ENCODE measurements at regions not wholly inside any gene's neighbourhood (a gene's known extent, or its start where the extent isn't known, plus 50 kb on each side); places are given as distances from the start of the nearest gene placed in this dataset.

- no peak for DNase-seq
- Mint-ChIP-seq H3K27me3 (peaks cover 60% of the 10 kb centered on the region), H3K4me3 (no peak overlapping the region), H3K27ac (no peak overlapping the region), H3K36me3 (ENCODE audit: low read depth) (no peaks in the 10 kb centered on the region), H3K4me1 (no peaks in the 10 kb centered on the region), H3K9me3 (ENCODE audit: low read depth) (peaks cover 16% of the 10 kb centered on the region)
- ChIA-PET CTCF (no interaction called here), POLR2A (no interaction called here)
- intact Hi-C loops (cut with DNase I, micrococcal nuclease): no loop called here
- ATAC-seq: no peak
Observed at GRCh38 chr1:147466543-147466942, 74.8 kb upstream of the BCL9 start.

GRCh38 chr1:147470079-147470478 is 71.2 kb upstream of the BCL9 start:
- POLR2A ChIA-PET: no interaction called here
- DNase-seq (no peak), ATAC-seq (no peak)
- Mint-ChIP-seq H3K4me1 (no peaks in the 10 kb centered on the region), H3K27ac (no peak overlapping the region), H3K4me3 (no peak overlapping the region), H3K9me3 (ENCODE audit: low read depth) (peaks cover 16% of the 10 kb centered on the region), H3K36me3 (ENCODE audit: low read depth) (no peaks in the 10 kb centered on the region), H3K27me3 (peaks cover 47% of the 10 kb centered on the region)
- CTCF ChIA-PET: interaction anchor here (1.0 kb wide), 1 partner anchor 80 kb away, joined by 3 read pairs; no protein-coding TSS in a partner anchor
- intact Hi-C loops (cut with DNase I, micrococcal nuclease): no loop called here

GRCh38 chr1:147472489-147472888 is 68.8 kb upstream of the BCL9 start:
- POLR2A ChIA-PET: no interaction called here
- intact Hi-C loops (cut with DNase I, micrococcal nuclease): no loop called here
- ATAC-seq: no peak

GRCh38 chr1:147472966-147473732 is 68.2 kb upstream of the BCL9 start:
- ChIA-PET CTCF (interaction anchor here (1.0 to 1.7 kb wide), 4 partner anchors 23 to 420 kb away, joined by 3 to 5 read pairs (median 3); no protein-coding TSS in a partner anchor), POLR2A (no interaction called here)
- H3K27me3 Mint-ChIP-seq: peaks cover 22% of the 10 kb centered on the region
- H3K4me1 Mint-ChIP-seq: no peaks in the 10 kb centered on the region
- no peak overlapping the region for H3K4me3 Mint-ChIP-seq
- DNase-seq (no peak), ATAC-seq (no peak)
- H3K36me3 Mint-ChIP-seq (ENCODE audit: low read depth): no peaks in the 10 kb centered on the region
- intact Hi-C loops (cut with DNase I, micrococcal nuclease): no loop called here
- H3K9me3 Mint-ChIP-seq (ENCODE audit: low read depth): no peaks in the 10 kb centered on the region
- no peak overlapping the region for H3K27ac Mint-ChIP-seq

More at GRCh38 chr1:147472489-147472888, 68.8 kb upstream of the BCL9 start:
- Mint-ChIP-seq H3K36me3 (ENCODE audit: low read depth) (no peaks in the 10 kb centered on the region), H3K27me3 (peaks cover 27% of the 10 kb centered on the region), H3K9me3 (ENCODE audit: low read depth) (no peaks in the 10 kb centered on the region), H3K27ac (no peak overlapping the region), H3K4me3 (no peak overlapping the region), H3K4me1 (no peaks in the 10 kb centered on the region)
- DNase-seq: no peak
- CTCF ChIA-PET: interaction anchor here (1.0 to 1.7 kb wide), 3 partner anchors 171 to 421 kb away, joined by 3 to 5 read pairs (median 3); no protein-coding TSS in a partner anchor

GRCh38 chr1:147473733-147474049 is 67.6 kb upstream of the BCL9 start:
- intact Hi-C loops (cut with DNase I, micrococcal nuclease): no loop called here
- Mint-ChIP-seq H3K27me3 (peaks cover 22% of the 10 kb centered on the region), H3K27ac (no peak overlapping the region), H3K4me3 (no peak overlapping the region), H3K4me1 (no peaks in the 10 kb centered on the region), H3K36me3 (ENCODE audit: low read depth) (no peaks in the 10 kb centered on the region), H3K9me3 (ENCODE audit: low read depth) (no peaks in the 10 kb centered on the region)
- CTCF ChIA-PET: interaction anchor here (1.1 to 1.7 kb wide), 2 partner anchors 22 to 169 kb away, joined by 3 to 5 read pairs; no protein-coding TSS in a partner anchor
- POLR2A ChIA-PET: no interaction called here
- DNase-seq (no peak), ATAC-seq (no peak)

- H3K4me3 Mint-ChIP-seq: no peak overlapping the region
- no peak for DNase-seq
- peaks cover 22% of the 10 kb centered on the region for H3K27me3 Mint-ChIP-seq
- H3K9me3 Mint-ChIP-seq (ENCODE audit: low read depth): no peaks in the 10 kb centered on the region
- CTCF ChIA-PET: interaction anchor here (0.6 kb wide), 1 partner anchor 166 kb away, joined by 3 read pairs; no protein-coding TSS in a partner anchor
- intact Hi-C loops (cut with DNase I, micrococcal nuclease): no loop called here
- H3K36me3 Mint-ChIP-seq (ENCODE audit: low read depth): no peaks in the 10 kb centered on the region
- no peak overlapping the region for H3K27ac Mint-ChIP-seq
- ATAC-seq: no peak
- POLR2A ChIA-PET: no interaction called here
- H3K4me1 Mint-ChIP-seq: no peaks in the 10 kb centered on the region
Observed at GRCh38 chr1:147475488-147475887, 65.8 kb upstream of the BCL9 start.

- CTCF ChIA-PET: no interaction called here
- no peak overlapping the region for H3K4me3 Mint-ChIP-seq
- no peaks in the 10 kb centered on the region for H3K36me3 Mint-ChIP-seq (ENCODE audit: low read depth)
Observed at GRCh38 chr1:147478521-147478920, 62.8 kb upstream of the BCL9 start.

GRCh38 chr1:147479864-147480564 is 61.3 kb upstream of the BCL9 start:
- ChIA-PET CTCF (no interaction called here), POLR2A (no interaction called here)
- no peaks in the 10 kb centered on the region for H3K4me1 Mint-ChIP-seq
- no peaks in the 10 kb centered on the region for H3K36me3 Mint-ChIP-seq (ENCODE audit: low read depth)
- intact Hi-C loops (cut with DNase I, micrococcal nuclease): no loop called here
- H3K9me3 Mint-ChIP-seq (ENCODE audit: low read depth): no peaks in the 10 kb centered on the region
- DNase-seq (no peak), ATAC-seq (no peak)
- peaks cover 12% of the 10 kb centered on the region for H3K27me3 Mint-ChIP-seq
- no peak overlapping the region for H3K27ac Mint-ChIP-seq
- H3K4me3 Mint-ChIP-seq: no peak overlapping the region

More at GRCh38 chr1:147478521-147478920, 62.8 kb upstream of the BCL9 start:
- ATAC-seq (no peak), DNase-seq (no peak)
- Mint-ChIP-seq H3K27ac (no peak overlapping the region), H3K4me1 (no peaks in the 10 kb centered on the region), H3K27me3 (peaks cover 12% of the 10 kb centered on the region), H3K9me3 (ENCODE audit: low read depth) (no peaks in the 10 kb centered on the region)
- intact Hi-C loops (cut with DNase I, micrococcal nuclease): no loop called here
- POLR2A ChIA-PET: no interaction called here

GRCh38 chr1:147480565-147480935 is 60.8 kb upstream of the BCL9 start:
- H3K9me3 Mint-ChIP-seq (ENCODE audit: low read depth): no peaks in the 10 kb centered on the region
- no peaks in the 10 kb centered on the region for H3K4me1 Mint-ChIP-seq
- no peak overlapping the region for H3K4me3 Mint-ChIP-seq
- CTCF ChIA-PET: no interaction called here
- H3K27me3 Mint-ChIP-seq: peaks cover 12% of the 10 kb centered on the region
- DNase-seq (no peak), ATAC-seq (no peak)
- POLR2A ChIA-PET: no interaction called here
- no peak overlapping the region for H3K27ac Mint-ChIP-seq
- no peaks in the 10 kb centered on the region for H3K36me3 Mint-ChIP-seq (ENCODE audit: low read depth)
- intact Hi-C loops (cut with DNase I, micrococcal nuclease): no loop called here

GRCh38 chr1:147486876-147487656 is 54.2 kb upstream of the BCL9 start:
- ATAC-seq (no peak), DNase-seq (no peak)
- Mint-ChIP-seq H3K27ac (no peak overlapping the region), H3K36me3 (ENCODE audit: low read depth) (no peaks in the 10 kb centered on the region), H3K27me3 (peaks cover 4% of the 10 kb centered on the region), H3K9me3 (ENCODE audit: low read depth) (no peaks in the 10 kb centered on the region), H3K4me1 (no peaks in the 10 kb centered on the region), H3K4me3 (no peak overlapping the region)
- intact Hi-C loops (cut with DNase I, micrococcal nuclease): no loop called here
- ChIA-PET POLR2A (no interaction called here), CTCF (interaction anchor here (0.7 to 1.2 kb wide), 3 partner anchors 9 to 251 kb away, joined by 3 to 5 read pairs (median 3); no protein-coding TSS in a partner anchor)

- intact Hi-C loops (cut with DNase I, micrococcal nuclease): no loop called here
- ChIA-PET CTCF (interaction anchor here (0.8 to 2.3 kb wide), 3 partner anchors 106 to 365 kb away, joined by 3 to 8 read pairs (median 3); no protein-coding TSS in a partner anchor), POLR2A (no interaction called here)
- H3K36me3 Mint-ChIP-seq (ENCODE audit: low read depth): no peaks in the 10 kb centered on the region
- H3K27me3 Mint-ChIP-seq: no peaks in the 10 kb centered on the region
- H3K4me1 Mint-ChIP-seq: peaks cover 3% of the 10 kb centered on the region
- DNase-seq (no peak), ATAC-seq (no peak)
- no peak overlapping the region for H3K4me3 Mint-ChIP-seq
- no peak overlapping the region for H3K27ac Mint-ChIP-seq
- H3K9me3 Mint-ChIP-seq (ENCODE audit: low read depth): no peaks in the 10 kb centered on the region
Observed at GRCh38 chr1:147491098-147491497, 50.2 kb upstream of the BCL9 start.
